NCI-H2196 (cell line): ENCODE measurements at regions not wholly inside any gene's neighbourhood (a gene's known extent, or its start where the extent isn't known, plus 50 kb on each side); places are given as distances from the start of the nearest gene placed in this dataset.
"Not testable (repeated sequence)": the region's sequence is repeated elsewhere in the genome, so short reads cannot be mapped to it uniquely, and the experiment has no call there.

Source experiments
- DNase-seq: peaks from one replicate; lab custom pipeline; 2025; ENCODE audit not compliant: unreplicated experiment; lab: John Stamatoyannopoulos, UW

DNA sequence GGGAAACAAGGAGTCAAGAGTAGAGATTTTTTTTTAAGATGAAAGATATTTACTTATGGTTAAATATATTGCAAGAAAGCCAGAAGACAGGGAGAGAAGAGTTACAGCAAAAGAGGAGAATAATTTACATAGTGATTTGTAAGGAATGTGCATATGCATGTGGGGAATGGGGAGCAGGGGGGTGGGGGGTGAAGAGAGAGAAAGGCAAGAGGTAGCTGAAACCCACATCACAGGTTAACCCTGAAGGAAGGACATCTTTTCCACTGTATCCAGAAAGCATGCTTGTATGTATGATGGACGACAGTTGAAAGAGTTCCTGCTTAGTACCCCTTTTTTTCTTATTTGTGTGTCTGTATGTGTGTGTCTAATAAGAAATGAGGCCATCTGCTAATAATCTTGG is 371.9 kb downstream of the RAD51AP2 start:
- no peak for DNase-seq

GRCh38 chr2:17136877-17137276 is 381.4 kb downstream of the RAD51AP2 start:
- no peak for DNase-seq

DNA sequence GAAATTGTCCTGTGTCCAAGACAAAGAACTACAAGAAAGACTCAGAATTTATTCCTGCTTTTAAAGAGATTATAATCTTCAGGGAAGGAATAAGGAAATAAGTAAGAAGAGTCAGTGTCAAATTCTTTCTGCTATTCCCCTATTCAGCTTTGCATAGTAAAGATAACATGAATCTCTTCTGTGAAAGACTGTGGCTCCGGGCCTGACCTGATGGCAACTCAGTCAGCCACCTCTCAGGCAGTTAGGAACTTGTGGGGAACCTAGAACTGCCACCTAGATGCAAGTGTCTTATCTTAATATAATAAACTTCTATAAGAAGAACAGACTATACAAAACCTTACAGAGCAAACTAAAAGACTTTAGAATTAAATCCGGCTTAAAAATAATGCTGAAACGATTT is 382.0 kb downstream of the RAD51AP2 start:
- DNase-seq, result no peak

- no peak for DNase-seq
Measured at GRCh38 chr2:17135619-17136018, 382.6 kb downstream of the RAD51AP2 start.

GRCh38 chr2:17133052-17133671 is 385.1 kb downstream of the RAD51AP2 start:
- DNase-seq, result no peak

DNA sequence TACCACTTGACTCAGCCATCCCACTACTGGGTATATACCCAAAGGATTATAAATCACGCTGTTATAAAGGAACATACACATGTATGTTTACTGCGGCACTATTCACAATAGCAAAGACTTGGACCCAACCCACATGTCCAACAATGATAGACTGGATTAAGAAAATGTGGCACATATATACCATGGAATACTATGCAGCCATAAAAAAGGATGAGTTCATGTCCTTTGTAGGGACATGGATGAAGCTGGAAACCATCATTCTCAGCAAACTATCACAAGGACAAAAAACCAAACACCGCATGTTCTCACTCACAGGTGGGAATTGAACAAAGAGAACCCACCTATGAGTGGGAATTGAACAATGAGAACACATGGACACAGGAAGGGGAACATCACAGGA is 387.6 kb downstream of the RAD51AP2 start:
- not testable (repeated sequence) for DNase-seq

- no peak for DNase-seq
Measured at GRCh38 chr2:17125989-17126620, 392.1 kb downstream of the RAD51AP2 start.

- DNase-seq, result no peak
Measured at GRCh38 chr2:17124575-17125318, 393.5 kb downstream of the RAD51AP2 start.

DNA sequence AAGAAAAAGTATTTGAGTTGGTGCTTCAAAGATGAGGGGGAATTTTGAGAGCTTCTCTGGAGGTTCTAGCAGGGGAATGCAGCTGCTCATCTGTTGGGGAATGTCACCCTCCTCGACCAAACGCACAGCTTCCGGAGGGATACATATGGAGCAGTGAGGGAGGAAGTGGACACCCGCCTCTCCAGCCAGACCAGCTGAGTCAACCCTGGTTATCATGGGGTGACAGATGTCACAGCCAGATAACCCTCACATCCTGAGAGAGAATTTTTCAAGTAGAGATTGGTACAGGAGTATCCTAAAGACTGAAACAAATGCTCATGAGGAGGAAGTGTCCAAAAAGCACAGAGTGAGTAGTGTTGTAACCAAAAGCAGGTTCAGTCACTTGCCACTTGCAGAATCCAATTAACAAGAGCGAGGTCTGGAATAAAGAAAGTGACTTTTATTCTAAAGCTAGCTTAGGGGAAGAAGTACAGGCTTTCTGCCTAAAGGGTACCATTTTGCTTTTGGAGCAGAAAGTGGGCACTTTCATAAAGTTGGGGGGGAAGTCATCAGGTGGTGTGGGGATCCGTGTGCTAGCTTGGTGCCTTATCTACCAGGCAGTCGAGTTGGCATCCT is 395.2 kb downstream of the RAD51AP2 start:
- no peak for DNase-seq

GRCh38 chr2:17115466-17115865 is 402.8 kb downstream of the RAD51AP2 start:
- DNase-seq, result no peak

DNA sequence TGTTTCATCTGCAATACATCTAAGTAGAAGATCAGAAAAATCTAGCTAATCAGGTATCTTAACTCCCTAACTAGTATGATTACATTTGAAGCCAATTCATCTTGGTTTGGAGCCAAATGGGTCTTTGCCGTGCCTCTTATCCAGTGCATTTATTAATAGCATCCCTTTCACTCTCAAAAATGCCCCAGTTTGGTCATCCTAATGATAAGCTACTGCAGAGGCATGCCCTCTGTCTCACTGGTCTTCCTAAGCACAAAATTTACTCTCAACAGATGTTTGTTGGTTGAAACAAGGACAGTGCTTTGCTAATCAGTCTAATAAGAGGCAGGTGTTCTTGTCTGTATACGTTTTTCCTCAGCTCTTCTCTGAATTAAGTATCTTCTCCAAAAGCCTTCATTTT is 403.2 kb downstream of the RAD51AP2 start:
- DNase-seq, result no peak

GRCh38 chr2:17107871-17108270 is 410.4 kb downstream of the RAD51AP2 start:
- no peak for DNase-seq

DNA sequence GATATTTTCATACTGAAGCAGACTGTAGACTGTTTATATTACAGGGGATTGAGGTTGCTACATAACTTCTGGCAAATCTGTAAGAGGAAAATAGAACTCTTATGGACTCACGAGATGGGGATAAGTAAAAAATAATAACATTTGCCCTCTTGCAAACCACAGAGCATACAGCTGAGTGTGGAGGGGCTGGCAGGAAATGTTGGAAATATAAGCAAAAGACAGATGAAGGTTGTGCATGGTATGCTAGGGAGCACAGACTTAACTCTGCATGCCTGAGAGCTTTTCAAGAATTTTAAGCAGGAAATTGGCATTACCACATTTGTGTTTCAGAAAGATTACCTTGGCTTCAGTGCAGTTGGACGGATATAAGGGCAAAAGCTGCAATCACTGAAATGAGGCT is 411.1 kb downstream of the RAD51AP2 start:
- no peak for DNase-seq

DNA sequence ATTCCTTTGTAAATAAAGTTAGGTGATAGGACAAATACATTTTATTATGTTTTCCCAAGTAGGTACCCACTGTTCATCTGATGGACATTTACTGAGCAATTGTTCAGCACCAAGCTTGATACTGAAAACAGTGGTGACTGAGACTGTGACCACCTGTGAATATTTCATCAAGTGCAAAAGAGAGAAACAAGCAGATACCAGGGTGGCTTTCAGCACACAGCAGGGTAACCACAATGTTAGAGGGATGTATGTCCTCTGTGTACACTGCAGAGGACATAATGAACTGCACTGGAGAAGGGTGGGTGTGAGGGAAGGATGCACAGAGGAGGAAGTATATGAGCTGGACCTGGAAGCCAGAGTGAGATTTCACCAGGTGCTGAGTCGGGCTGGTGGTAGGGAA is 411.8 kb downstream of the RAD51AP2 start:
- DNase-seq, result no peak

DNA sequence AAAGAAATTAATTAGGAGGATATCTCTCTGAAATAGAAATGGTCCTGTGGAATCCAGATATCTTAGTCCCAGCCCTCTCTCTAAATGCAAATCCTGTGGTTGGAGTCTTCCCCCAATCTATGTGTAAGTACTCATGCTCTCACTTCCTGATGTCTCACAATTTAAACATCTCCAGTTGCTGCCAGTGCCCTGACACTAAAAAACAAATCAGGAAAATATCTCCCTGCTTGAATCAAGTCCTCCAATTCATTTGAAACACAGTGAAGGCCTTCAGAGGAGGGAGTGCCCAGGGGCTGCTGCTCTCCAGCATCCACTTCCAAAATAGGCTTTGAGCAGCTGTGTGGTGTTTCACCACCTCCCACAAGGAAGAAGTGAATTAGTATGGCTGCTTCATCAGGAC is 413.8 kb downstream of the RAD51AP2 start:
- no peak for DNase-seq

DNA sequence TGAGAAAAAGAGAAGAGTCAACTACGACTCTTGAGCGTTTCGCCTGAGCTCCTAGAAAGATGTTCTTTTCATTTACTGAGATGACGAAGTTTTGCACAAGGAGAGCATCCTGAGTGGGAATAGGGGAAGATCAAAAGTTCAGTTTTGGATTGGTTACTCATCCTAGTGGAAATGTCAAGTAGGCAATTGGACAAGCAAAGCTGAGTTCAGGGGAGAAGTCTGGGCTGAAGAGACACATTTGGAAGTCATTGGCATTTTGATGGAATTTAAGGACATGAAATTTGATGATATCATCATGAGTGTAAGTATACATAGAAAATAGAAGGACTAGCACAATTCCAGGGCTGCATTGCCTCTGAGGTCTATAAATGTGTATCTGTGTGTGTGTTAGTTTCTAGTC is 416.6 kb downstream of the RAD51AP2 start:
- no peak for DNase-seq

DNA sequence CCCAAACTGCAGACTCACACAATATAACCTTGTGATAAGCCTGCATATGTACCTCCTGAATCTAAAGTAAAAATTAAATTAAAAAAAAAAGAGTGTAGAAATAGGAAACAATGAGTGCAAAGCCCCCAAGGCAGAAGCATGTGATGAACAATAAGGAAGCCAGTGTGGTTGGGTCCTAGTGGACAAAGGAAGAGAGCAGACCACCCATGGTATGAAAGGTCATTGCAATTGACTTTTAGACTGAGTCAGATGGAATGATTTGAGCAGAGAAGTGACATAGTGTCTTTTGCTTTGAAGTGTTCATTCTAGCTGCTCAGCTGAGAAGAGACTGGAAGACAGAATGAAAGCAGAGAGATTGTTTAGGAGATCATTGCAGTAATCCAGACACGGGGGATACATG is 417.1 kb downstream of the RAD51AP2 start:
- DNase-seq, result no peak

GRCh38 chr2:17095340-17095739 is 422.9 kb downstream of the RAD51AP2 start:
- DNase-seq, result no peak

DNA sequence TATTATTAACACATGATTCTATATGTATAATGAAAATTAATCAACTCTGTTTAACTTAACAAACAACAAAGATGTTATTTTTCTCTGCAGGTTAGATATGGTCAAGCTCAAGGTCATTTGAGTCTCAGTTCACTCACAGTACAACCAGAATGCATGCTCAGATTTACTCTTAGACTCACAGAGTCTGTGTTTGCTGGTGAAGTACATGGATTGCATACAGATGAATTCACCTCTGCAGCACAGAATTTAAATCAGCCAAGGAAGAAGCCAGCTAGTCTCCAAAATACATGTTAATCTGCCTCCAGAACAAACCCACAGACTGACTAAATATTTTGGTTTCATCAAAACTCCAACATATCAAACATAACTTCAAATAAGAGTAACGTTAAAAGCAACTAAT is 424.5 kb downstream of the RAD51AP2 start:
- no peak for DNase-seq

- no peak for DNase-seq
Measured at GRCh38 chr2:17086990-17087389, 421.4 kb upstream of the CYRIA start.

GRCh38 chr2:17085546-17086202 is 420.0 kb upstream of the CYRIA start:
- DNase-seq, result no peak
